HG02759 (cell line): ENCODE measurements at regions not wholly inside any gene's neighbourhood (a gene's known extent, or its start where the extent isn't known, plus 50 kb on each side); places are given as distances from the start of the nearest gene placed in this dataset.

Experiments
- ATAC-seq: cut with Tn5 transposase; IDR thresholded peaks from one replicate; pipeline ENCODE4 v1.9.1; 2021; ENCODE audit warnings: mild to moderate bottlenecking, moderate library complexity; ENCODE audit not compliant: unreplicated experiment

- no peak for ATAC-seq
These were observed 140.3 kb upstream of the SLC1A4 start for GRCh38 chr2:64848945-64849344.

GRCh38 chr2:64850642-64851041 is 138.6 kb upstream of the SLC1A4 start:
- ATAC-seq: no peak

- ATAC-seq: no peak
These were observed 136.4 kb upstream of the SLC1A4 start for GRCh38 chr2:64852771-64853241.

GRCh38 chr2:64853306-64853705 is 135.9 kb upstream of the SLC1A4 start:
- ATAC-seq: no peak

GRCh38 chr2:64853894-64854293 is 135.3 kb upstream of the SLC1A4 start:
- ATAC-seq: no peak

- no peak for ATAC-seq
These were observed 134.4 kb upstream of the SLC1A4 start for GRCh38 chr2:64854773-64855237.

GRCh38 chr2:64857581-64858471 is 131.4 kb upstream of the SLC1A4 start:
- ATAC-seq: no peak

GRCh38 chr2:64858541-64859311 is 130.5 kb upstream of the SLC1A4 start:
- peak; percentile 6 for ATAC-seq

GRCh38 chr2:64859312-64860212 is 129.6 kb upstream of the SLC1A4 start:
- peak; percentile 48 for ATAC-seq

- ATAC-seq: peak; percentile 25
These were observed 128.8 kb upstream of the SLC1A4 start for GRCh38 chr2:64860276-64860885.

GRCh38 chr2:64860936-64861335 is 128.3 kb upstream of the SLC1A4 start:
- ATAC-seq: no peak

GRCh38 chr2:64861452-64862397 is 127.5 kb upstream of the SLC1A4 start:
- ATAC-seq: no peak

GRCh38 chr2:64862623-64863022 is 126.6 kb upstream of the SLC1A4 start:
- no peak for ATAC-seq

- no peak for ATAC-seq
These were observed 125.9 kb upstream of the SLC1A4 start for GRCh38 chr2:64863097-64863820.

GRCh38 chr2:64865073-64865830 is 123.9 kb upstream of the SLC1A4 start:
- ATAC-seq: peak; percentile 71

GRCh38 chr2:64865831-64866345 is 123.3 kb upstream of the SLC1A4 start:
- no peak for ATAC-seq

GRCh38 chr2:64866797-64867196 is 122.4 kb upstream of the SLC1A4 start:
- ATAC-seq: no peak
